ENCODE measurements at regions not wholly inside any gene's neighbourhood (a gene's known extent, or its start where the extent isn't known, plus 50 kb on each side); places are given as distances from the start of the nearest gene placed in this dataset.
A peak's percentile ranks its signal among the peaks of the same experiment; 100 is the strongest.

DNA sequence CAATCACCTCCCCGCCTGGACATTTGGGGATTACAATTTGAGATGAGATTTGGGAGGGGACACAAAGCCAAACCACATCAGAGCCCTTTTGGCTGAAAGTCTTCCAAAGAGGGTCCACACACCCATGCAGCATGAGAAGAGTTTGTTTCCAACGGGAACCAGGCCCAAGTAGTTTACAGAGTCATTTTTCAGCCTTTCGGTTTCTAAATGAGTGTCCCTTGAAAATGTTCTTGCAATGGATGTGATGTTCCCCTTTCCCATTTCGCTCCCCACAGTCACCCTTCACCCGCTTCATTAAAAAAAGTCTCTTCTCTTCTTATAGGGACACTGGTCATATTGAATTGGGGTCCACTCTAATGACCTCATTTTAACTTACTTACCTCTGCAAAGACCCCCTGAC, 157.4 kb downstream of the ARL4C start:
- no peak for DNase-seq

DNA sequence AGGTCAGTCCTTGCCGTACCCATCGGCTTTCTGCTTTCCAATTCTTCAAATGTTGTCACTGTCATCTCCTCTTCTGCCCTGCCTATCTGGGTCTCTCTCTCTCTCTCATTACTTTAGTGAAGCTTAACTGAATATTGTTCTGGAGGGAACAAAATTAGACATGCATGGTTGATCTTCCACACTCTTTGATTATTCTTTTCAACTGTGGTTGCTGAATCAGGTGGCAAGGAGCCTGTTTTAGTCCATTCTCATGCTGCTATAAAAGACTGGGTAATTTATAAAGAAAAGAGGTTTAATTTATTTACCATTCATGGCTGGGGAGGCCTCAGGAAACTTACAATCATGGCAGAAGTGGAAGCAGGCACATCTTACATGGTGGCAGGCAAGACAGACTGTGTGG, 157.9 kb downstream of the ARL4C start:
- DNase-seq, result no peak

DNA sequence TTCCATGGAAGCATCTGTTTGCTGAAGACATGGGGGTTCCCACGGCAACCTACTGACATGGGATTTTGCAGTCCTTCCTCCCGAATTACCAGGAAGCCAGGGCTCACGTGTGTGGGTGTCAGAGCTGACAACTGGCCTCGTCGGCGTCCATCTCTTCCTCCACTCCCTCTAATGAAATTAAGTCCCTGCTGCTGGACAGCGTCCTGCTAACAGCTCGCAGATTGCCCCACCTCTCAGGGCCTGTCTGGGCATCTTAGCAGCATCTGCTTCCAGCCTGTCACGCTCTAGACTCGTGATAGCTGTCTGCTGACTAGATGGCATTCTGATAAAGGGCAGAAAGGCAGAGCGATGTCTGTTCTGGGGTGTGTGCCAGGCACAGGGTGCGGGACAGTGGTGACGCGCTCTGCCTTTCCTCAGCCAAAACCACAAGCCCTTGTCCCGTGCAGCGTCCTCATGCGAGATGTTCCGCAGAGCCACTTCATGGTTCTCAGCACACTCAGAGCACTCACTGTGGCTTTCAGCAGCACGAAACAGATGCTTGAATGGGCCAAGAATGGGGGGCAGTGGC, 161.1 kb downstream of the ARL4C start:
- DNase-seq, result peak; percentile 78 to 91 (median 83)

DNA sequence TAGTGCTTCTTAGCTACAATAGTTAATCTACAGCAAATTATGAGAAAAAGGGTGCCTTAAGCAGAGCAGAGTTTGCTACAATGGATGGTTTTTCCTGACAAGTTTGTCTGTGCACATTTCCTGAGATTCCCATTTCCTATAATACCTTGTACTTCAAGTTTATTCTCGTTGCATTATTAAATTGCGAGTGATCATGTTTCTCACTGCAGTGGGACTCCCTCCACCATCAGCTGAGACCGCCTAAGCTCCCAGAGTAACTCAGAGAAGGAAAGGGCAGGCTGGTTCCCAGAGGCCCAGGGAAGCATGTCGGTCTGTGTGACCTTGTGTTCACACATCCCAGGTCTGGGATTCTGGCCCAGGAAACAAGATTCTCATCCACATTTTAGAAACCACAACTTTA, 162.1 kb downstream of the ARL4C start:
- peak in 1 of 3 donors; percentile 52 for DNase-seq

DNA sequence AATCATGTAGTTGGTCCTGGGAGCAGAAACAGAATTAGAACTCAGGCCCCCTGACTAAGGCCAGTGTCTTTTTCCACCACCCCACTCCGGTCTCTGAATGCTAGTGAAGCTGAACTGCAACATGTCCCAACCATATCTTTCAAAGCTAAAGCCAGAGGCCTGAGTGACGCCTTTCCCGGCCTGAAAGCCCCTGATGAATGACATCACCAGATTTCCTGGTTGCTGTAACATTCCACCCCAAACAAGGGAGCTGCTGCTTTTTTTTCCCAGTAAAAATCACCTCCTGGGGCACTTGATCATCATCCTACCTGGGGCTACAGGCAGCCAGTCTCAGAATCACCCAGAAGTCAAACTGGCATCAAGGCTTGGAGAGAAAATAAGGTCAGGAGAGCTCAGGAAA, 162.7 kb downstream of the ARL4C start:
- DNase-seq, result peak in 2 of 3 donors; percentile 43 to 65

DNA sequence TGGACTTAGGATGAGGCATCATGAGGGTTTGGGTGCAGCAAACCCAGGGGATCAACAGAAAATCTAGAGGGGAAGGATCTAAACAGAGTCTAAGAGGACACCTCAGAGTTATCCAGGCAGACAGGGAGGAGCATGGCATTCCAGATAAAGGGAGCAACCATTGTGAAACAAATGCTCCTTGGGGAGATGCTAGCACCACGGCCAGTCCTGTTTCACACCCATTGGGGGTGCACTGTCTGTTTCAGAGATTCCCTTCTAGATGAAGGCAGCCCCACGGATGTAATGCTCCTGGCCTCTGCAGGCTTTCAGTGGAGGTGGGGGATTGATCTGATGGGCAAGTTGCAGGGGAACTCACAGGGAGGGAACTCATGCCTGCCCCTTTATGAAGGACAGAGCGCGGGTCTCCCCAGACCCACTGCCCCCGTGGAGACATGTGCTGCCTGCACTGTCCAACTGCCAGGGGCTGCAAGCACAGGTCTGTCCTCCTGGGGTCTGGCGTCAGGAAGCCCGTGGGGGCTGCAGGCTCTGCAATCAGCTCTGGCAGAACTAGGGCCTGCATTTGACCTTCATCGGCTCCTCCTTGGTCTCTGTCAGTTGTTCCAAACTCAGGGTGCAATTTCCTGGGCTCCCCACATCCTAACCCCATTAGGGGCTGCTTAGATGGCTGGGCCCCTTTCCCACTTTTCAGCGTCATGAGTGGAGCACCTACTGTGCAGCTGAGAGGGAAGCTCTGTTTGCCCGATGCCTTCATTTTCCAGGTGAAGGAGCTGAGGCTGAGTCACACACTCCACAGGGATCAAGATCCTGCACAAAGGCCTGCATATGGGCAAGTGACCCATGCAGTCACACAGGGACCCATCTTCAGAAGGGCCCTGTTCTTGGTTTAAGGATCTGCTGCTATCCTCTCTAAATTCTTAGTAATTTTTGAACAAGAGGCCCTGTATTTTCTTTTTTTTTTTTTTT, 163.4 kb downstream of the ARL4C start:
- no peak for DNase-seq

DNA sequence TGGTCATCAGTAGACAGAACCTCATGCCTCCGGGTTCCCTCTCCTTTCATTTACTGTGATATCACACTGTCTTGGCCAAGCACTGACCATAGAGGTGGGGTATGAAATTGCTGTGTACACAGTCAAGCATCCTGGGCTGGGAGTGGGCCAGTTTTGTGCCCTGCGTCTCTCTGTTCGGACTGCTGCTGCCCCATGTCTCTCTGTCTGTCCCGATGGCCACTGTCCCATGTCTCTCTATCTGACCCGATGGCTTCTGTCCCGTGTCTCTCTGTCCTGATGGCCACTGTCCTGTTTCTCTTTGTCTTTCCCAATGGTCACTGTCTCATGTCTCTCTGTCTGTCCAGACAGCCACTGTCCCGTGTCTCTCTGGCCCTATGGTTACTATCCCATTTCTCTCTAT, 164.9 kb downstream of the ARL4C start:
- no peak for DNase-seq

DNA sequence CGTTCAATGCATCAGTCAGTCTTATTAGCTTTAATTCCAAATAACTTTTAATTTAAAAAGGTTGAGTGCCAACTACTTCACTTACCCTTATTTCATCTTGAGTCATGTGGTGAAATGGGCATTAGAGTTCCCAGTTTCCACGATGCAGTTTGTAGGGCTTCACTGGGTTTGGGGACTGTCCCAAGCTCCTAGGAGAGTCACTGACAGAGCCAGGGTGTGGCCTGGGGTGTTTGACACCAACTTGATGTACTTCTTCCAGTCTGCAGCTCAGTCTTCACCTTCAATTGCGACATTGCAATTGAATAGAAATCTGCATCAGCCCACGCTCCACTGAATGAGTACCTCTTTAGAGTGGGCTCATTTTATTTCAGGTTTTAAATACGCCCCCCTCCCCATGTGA, 165.3 kb downstream of the ARL4C start:
- no peak for DNase-seq

DNA sequence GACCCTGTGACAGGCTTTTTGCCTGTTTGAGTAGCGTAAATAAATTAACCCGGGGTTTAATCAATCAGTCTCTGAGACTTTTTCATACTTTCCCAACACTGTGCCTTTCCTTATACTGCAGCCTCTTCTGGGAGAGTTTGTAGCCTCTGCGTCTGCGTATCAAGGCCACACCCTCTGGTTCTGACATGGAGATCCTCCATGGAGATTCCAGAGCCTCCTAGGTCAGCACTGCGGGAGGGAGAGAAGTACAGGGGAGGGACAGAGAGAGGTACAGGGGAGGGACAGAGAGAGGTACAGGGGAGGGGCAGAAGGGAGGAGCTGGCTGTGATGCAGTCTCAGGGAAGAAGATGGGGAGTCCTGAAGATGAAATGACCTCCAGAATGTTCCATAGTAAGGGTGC, 166.0 kb downstream of the ARL4C start:
- no peak for DNase-seq

DNA sequence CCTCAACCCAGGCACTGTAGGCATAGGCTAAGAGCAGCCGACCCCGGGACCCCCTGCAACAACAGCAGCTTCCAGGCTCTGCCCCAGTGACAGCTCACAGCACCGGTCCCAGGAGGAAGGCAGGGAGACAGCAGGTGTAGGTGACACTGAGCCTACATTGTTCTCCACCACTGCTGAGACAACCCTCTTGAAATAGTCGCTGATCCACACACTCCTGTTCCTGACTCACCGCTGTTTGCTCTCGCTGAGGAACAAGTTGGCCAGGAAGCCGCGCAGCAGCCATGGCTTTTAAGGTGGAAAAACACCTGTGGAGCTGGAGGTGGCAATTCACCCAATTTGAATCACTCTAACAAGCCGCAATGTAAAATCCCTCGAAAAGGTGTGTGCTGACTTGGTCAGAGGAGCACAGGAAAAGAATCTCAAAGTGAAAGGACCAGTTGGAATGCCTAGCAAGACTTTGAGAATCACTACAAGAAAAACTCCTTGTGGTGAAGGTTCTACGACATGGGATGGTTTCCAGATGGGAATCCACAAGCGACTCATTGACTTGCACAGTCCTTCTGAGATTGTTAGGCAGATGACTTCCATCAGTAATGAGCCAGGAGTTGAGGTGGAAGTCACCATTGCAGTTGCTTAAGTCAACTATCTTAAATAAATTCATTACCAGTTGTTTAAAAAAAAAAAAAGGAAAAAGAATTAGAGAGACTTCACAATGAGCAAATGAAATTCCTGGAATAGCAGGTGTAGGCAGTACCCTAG, 167.5 kb downstream of the ARL4C start:
- DNase-seq, result no peak

DNA sequence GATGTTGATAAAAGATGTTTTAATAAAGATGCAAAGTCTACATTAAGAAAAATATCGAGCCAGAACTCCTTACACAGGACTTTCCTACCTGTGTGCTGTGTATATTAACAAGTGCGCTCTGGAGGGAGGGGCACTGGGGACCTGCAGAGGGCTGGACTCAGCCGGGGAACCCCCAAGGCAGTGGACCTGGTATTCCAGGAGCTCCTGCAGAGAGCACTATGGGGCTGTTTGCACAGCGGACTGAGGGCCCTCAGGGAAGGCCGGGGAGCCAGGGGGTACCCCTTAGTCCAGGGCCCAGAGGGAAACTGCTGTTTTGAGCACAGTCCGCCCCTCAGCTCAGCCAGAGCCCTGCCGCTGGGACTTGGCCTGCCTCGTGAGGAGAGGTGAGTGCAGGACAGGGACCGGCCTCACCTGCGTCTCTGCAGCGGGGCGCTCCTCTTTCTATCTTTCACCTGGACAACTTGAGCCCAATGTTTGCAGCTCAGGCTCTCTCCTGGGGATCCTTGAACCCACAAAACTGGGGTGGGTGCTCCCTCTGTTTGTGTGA, 168.4 kb downstream of the ARL4C start:
- no peak for DNase-seq

DNA sequence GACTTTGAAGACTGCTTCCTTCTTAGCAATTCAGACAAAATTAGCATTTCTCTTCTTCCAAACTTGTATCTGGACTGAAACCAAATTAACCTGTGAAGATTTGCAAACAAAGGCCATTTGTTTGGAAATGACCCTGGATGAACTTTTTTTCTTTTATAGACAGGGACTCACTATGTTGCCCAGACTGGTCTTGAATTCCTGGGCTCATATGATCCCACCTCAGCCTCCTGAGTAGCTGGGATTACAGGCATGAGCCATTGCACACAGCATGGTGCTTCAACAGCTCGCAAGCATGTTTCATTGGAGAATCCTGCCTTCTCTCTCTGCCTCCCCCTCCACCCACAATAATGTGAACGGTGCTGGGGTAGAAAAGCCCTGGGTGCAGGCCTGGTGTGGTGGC, 170.2 kb downstream of the ARL4C start:
- DNase-seq, result no peak

DNA sequence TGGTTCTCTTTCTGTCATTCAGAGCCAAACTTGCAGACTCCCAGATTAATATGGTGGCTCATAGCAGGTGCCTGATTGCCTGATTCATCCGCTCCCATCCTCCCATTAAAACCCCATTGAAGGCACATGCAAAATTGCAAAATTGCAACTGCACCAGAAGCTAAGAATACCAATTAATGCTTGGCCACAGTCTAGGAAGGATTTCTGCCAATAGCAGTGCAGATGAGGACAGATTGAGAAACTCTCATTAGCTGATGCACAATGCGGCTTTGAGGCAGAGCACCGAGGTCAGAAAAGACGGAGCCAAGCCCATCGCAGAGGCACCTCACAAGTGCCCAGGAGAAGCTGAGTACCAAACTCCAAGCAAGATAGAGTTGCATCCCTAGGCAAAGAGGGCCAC, 172.8 kb downstream of the ARL4C start:
- DNase-seq, result no peak

DNA sequence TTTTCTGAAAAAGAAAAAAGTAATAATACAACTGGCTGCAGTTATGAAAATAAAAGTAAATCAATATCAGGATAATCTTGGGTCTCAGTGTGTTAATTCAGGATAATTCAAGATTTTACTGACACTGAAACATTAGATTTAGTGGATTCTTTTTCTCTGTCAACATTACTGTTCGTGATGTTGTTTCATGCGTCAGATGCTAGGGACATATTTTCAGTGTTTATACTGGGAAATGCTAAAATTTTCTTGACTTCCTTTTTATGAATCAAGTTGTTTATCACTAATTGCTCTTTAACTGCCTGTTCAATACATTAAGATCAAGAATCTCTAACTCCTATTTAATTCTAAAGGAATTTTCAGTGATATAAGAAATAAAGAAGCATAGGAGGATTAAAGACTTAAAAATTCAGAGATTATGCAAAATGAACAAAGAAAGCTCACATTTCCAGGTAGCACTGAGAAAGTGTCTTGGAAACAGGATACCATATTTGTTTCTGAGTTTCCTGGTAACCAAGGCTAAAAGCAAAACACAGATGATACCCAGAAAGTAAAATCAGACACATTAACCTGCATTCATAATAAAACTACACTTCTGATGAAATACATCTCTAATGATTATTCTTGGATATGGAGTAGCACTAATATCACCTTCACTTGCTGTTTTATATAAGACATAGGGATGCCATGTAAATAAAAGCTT, 174.0 kb downstream of the ARL4C start:
- DNase-seq, result no peak

DNA sequence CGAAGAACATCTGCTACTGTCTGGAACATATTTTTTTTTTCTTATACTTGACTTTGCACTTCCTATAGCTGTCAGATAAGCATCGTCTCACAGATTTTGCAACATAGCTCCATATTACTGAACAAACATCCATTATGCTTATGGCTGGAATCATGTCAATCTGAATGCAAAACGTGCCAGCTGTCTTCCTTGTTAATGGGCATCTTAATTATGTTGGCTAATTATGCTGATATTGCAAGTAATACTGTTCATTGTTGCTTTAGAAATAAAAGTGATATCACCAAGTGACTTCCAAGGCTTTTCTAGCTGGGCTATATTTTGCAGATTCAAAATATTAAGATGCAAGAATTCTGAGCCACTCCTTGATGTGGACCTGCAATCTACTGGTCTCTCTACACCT, 176.8 kb downstream of the ARL4C start:
- no peak for DNase-seq

DNA sequence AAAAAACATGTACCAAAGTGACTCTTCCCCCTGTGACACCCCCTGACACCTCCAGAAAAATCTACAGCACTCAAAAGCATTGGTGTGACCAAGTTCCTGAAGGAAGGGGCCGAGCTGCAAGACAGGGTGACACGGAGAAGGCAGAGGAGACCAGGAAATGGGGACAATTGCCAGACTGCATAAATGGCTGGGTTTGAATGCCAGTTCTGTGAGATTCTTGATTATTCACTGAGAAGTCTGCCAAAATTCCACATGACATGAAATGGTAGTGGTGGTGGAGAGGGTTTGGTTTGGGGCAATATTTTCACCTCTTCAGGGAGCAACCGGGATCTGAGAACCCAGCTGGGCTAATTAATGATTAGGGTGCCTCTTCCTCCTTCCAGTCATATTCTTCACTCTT, 178.5 kb downstream of the ARL4C start:
- no peak for DNase-seq

DNA sequence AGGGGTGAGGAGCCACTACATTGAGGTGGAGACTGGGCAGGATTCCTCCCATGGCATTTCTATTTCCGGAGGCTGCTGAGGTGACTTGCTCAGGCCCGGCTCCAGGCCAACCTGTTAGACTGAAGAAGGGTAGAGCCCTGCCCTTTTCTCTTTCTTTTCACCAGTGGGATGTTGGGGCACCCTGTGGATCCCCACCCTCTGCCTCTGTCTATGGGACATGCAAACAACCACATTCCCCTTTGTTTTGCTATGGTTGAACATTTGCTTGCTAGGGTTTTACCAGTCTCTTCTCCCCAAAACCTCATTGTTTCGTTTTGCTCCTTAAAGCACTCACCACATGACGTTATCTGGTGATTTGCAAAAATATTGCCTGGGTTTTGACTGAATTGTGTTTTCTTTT, 183.3 kb downstream of the ARL4C start:
- no peak for DNase-seq

DNA sequence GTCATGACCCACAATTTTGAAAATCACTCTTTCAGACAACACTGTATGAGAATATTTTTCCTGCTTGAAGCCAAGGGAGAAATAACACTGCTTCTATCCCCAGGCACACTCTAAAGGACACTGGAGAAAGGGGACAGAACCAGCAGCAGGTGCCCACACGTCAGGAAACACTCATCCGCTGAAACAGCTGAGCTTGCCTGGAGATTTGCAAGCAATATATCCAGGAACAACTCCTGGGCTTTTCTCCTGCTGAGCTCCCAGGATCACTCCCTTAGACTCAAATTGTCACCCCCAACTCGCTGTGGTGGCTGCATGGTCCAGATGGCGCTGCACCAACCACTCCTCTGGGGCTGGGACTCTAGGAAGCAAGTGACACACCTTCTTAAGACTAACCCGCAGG, 186.7 kb downstream of the ARL4C start:
- DNase-seq, result no peak

DNA sequence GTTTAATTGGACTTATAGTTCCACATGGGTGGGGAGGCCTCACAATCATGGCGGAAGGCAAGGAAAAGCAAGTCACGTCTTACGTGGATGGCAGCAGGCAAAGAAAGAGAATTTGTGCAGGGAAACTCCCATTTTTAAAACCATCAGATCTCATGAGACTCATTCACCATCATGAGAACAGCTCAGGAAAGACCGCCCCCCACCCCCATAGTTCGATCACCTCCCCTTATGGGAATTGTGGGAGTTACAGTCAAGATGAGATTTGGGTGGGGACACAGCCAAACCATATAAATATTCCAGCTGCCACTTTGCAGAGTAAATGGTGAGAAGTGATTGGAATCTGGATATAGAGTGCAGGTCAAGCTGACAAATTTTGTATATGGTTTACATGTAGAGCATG, 187.4 kb downstream of the ARL4C start:
- no peak for DNase-seq

DNA sequence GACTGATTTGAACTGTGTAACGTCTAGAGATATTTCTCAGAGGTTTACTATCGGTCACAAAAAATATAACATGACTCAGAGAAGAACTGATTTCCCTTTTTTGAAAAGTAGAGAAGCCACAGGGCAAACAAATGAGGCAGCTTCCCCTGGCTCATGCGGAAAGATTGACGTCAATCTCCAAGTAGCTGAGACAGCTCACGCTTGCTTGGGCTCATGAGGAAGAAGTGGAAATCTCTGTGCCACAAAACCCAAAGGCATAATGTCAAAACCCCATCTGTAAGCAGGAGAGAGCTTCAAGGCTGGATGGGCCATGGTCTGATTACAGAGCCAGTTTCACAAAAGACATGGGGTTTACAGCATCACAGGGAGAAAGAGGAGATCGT, 188.1 kb downstream of the ARL4C start:
- DNase-seq, result peak in 2 of 3 donors; percentile 49 to 59

DNA sequence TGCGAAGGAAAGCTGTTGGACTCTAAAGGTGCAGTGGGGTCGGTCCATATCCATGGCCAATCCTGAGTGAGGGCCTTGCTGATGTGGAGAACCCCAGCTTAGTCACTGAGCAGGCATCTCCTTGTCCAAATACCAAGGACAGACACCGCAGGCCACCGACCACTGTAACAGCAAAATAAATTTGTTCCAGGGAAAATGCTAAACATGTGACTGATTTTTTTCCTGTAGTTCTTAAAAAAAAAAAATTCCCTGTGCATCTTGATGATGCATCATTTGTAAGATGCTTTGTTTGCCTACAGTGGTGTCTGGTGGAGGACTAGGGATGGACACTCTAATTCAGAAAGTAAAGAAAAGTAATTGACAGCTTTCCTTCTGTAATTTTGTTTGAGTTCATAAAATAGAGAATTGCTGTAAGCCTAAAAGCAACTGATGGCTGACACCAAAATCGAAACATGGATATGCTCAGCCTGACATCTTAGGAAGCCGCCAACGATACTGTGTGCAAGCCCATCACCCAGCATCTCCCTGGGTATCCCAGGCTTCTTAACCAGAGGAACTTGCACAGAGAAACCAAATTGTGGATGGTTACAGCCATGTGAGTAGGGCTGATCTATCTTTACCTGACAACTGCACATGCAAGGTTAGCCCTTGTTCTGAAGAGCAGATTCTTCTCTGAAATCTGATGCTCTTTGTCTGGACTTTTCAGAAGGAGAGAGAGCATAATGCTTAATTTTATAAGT, 188.6 kb downstream of the ARL4C start:
- DNase-seq, result no peak
